GM21447 (cell line): ENCODE measurements at regions not wholly inside any gene's neighbourhood (a gene's known extent, or its start where the extent isn't known, plus 50 kb on each side); places are given as distances from the start of the nearest gene placed in this dataset.
"Not testable (repeated sequence)": the region's sequence is repeated elsewhere in the genome, so short reads cannot be mapped to it uniquely, and the experiment has no call there.

Experiments used
- ATAC-seq: cut with Tn5 transposase; IDR thresholded peaks from one replicate; pipeline ENCODE4 v1.9.1; 2021; ENCODE audit not compliant: unreplicated experiment

DNA sequence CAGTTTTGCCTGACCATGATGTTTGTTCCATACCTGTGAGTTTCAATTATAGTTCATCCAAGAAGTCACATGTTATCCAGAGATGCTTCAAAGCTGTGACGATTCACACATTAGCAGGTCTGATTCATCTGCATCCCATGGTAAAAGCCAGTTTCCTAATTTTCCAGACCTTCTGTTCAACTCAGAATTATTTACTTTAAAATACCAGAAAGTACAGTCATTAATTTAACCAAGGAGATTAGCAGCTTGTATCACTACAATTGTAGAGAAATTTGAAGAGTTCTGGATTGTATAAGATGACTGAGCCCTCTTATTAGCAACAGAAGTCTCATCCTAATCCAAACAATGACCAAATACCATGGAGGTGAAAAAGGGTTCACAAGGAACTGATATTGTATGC lies 76.1 kb upstream of the THBS1 start:
- ATAC-seq = no peak

- ATAC-seq = no peak
These were observed 74.7 kb upstream of the THBS1 start for GRCh38 chr15:39506146-39506545.

- ATAC-seq = no peak
These were observed 72.3 kb upstream of the THBS1 start for GRCh38 chr15:39508536-39508935.

DNA sequence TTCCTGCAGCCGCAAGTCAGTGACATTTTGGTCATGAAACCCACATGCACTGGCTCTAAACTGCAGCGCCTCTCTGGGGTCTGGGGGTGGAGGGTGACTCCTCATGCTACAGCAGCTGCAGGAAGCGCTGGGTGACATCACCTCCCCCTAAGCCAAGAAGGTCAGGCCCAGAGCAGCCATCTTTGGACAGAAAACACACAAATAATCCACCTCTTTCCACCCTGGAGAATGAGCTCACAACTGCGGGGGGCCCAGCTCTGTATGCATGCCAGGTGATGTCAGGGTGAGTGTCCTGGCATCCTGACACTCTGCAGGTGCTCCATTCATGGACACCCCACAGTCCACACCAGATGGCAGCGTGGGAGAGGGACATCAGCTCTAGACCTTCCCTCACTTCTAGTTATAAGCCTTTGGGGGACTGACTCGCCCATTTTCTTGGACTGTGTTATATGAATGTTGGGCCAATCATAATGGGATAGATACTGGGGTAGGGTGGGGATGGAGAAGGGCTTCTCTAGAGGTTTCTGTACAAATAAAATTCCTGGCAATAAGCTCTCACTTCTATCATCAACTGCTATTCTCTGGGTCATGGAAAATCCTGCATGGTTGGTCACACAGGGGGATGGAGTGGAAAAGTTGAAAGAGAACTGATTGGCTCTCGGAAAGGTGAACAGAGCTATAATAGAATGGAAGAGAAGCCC lies 70.7 kb upstream of the THBS1 start:
- no peak for ATAC-seq

GRCh38 chr15:39511000-39511915 lies 69.6 kb upstream of the THBS1 start:
- ATAC-seq = no peak

GRCh38 chr15:39511916-39512260 lies 69.0 kb upstream of the THBS1 start:
- ATAC-seq = no peak

DNA sequence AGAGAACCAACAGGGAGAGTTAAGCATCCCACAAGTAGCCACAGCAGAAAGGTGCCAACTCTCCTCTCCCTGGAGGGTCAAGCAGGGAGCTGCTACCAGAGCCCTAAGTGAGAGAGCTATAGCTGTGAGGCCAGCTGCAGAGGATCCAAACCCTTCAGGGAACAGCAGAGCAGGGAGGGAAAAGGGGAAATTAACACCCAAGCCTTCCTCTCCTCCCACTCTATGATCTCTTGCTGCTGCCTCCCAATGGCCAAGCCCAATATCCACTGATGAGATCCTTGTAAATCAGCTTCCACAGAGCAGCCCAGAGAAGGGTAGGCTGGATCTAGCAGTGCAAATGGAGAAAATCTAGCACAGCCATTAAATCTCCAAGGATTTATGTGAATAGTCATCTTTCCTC lies 68.2 kb upstream of the THBS1 start:
- no peak for ATAC-seq

GRCh38 chr15:39513936-39514335 lies 66.9 kb upstream of the THBS1 start:
- no peak for ATAC-seq

DNA sequence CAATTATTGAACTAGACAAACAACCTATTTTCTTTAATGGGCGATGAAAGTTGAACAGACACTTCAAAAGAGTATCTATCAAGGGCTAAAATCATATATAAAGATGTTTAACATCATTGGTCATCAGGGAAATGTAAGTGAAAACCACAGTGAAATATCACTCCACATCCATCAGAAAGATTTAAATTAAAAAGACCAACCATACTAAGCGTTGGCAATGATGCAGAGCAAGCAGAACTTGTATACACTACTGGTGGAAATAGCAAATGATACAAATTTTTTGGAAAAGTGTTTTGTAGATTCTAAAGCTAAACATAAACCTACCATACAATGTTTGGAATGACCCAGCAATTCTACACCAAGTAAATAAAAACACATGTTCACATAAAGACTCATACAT lies 65.9 kb upstream of the THBS1 start:
- no peak for ATAC-seq

DNA sequence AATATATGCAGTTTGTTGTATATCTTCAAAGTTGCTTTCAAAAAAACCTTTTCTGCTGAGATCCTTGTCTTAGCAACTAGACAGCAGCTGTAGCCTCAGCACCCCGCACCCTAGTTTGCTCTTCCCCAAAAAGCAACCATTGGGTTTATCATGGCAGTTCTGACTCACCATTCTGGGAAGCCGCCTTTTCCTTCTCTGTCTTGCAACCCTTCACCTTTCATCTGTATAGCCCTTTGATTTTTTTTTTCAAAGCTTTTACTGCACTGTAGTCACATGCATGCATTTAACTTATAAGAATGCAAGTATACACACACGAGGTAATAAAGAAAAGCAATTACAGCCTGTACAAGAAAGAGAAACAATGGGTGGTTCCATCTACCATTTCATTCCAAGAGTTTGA lies 65.1 kb upstream of the THBS1 start:
- no peak for ATAC-seq

DNA sequence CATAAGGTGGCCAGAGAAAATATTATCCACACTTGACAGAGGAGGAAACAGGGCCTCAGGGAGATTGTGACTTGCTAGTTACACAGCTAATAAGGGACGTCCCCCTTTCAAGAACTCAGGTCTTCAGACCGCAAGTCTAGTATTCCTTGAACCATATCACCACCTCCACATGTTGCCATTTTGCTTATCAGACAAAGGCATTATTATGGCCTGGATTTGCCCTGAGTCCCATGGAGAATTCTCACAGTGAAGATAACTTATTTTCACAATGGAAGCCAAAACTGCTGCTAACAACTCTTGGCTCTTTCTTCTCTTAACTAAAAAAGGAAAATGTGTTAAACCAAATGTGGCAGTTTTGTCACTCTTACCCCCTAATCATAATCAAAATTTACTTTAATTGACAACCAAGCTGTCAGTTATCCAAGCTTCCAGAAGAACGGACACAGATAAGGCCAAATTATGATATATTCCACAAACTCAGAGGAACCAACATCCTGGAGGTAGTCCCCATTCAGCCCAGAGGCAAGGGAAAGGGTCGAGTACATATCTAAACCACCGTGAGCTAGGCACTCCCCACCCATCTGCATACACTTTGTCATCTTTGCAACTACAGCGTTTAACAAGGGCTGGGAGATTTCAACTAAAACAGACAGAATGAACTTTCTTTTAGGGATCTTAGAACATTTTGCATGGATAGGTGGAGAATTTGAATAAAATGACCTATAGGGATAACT lies 63.6 kb upstream of the THBS1 start:
- no peak for ATAC-seq

DNA sequence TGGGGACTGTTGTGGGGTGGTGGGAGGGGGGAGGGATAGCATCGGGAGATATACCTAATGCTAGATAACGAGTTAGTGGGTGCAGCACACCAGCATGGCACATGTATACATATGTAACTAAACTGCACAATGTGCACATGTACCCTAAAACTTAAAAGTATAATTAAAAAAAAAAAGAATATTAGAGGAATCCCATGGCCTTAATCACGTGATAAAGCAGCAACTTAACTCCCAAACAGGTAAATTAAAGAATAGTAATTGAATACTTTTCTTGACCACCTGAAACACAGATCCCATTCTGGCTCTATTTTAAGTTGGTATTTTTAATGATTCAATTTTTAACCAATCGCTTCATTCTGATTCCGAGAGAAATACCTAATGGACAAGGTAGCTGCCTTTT lies 56.9 kb upstream of the THBS1 start:
- not testable (repeated sequence) for ATAC-seq

GRCh38 chr15:39529457-39529856 lies 51.4 kb upstream of the THBS1 start:
- ATAC-seq = no peak

- ATAC-seq = no peak
These were observed 50.2 kb upstream of the THBS1 start for GRCh38 chr15:39530480-39531342.
